HG02852 (cell line): ENCODE measurements at regions not wholly inside any gene's neighbourhood (a gene's known extent, or its start where the extent isn't known, plus 50 kb on each side); places are given as distances from the start of the nearest gene placed in this dataset.

ENCODE experiments used
- ATAC-seq: cut with Tn5 transposase; IDR thresholded peaks from one replicate; pipeline ENCODE4 v1.9.1; 2021; ENCODE audit warnings: mild to moderate bottlenecking, moderate library complexity; ENCODE audit not compliant: unreplicated experiment

- ATAC-seq: no peak
Observed at GRCh38 chr5:61949054-61949678, 356.8 kb upstream of the KIF2A start.

DNA sequence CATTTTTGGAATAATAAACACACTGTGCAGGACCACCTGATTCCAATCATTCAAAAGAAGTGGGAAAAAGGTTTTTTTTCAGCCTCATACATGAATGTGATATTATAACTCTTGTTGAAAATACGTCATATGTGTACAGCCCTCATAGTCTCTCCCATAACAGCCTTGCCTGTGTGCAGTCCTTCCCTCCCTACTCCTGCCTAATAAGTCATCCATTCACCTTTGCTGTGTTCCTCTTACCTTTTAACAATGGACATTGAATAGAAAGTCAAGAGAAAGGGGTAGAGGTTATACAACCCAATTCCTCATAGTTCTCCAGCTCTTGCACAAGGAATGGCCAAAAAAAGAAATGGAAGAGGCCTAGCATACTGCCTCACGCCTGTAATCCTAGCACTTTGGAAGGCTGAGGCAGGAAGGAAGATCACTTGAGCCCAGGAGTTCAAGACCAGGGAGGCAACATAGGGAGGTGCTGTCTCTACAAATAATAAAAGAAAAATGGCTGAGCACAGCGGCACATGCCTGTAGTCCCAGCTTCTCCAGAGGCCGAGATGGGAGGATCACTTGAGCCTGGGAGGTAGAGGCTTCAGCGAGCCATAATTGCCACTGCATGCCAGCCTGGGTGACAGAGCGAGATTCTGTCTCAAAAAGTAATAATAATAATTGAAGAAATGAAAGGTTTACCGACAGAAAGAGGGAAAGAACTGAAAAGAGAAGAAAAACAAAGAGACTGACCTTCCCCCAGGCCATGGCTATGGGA, 356.1 kb upstream of the KIF2A start:
- no peak for ATAC-seq

DNA sequence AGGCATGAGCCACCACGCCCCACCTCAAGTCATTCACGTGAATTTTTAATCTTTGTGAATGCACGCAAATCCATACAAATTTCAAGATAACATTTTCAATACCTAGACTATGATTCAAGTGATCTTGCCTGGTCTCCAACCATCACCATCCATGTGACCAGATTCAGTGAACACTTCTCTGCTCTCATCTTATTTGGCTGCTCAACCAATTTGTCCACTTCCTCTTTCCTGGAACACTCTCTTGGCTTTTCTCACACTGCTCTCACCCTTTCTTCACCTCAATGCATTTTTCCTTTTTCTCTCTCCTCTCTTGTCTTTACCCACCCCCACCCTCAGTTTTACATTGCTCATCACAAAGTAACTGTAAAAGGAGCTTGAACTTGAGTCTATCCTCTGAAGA, 354.7 kb upstream of the KIF2A start:
- no peak for ATAC-seq

DNA sequence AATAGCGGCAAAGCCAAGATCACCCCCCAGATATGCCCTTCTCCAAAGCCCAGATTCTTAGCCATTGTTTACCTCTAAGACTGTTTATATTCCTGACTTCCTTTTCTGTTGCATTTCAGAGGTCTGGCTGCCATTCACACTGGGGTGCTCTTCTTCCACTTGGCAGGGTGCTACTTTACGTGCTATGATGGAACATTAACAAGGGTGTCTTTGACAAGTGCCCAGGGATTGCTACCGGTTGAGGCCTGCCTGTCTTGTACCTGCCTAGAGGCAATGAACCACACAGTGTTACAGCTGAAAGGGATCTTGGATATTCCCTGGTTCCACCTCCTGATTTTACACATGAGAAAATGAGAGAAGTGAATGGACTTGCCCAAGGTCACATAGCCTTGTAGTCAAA, 352.1 kb upstream of the KIF2A start:
- ATAC-seq: no peak

DNA sequence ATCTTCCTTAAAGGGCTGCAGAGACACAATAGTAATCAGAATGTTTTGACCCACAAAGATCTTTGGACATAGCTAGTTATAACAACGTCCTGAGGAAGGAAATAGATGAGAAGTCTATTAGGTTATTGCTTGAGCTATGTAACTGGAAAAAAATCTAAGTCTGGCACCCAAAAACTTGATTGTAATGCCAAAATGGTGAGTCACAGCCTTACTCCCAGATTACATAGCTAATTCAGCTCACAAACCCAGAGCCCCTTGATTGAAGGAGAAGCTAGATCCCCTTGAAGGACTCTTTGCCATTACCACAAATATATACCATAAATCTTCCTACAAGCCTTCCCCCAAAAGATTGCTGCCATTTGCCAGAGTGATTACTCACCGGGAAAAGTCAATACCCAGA, 341.8 kb upstream of the KIF2A start:
- no peak for ATAC-seq

DNA sequence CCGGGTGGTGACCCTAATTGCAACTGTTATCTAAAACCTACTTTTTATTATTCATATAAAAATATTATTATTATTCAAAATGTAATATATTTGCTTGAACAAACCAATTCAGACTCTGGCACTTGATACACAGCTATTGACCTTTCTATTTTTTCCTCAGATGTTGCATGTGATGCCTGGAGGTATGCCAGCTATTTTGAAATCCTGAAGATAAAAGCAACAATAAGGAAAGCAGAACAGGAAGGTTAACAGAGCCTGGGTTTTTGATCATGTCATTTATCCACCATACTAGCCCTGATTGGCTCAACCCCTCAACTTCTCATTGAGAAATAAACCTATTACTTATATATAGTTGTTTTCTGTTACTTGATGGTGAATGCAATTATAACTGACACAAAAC, 340.9 kb upstream of the KIF2A start:
- ATAC-seq: no peak

DNA sequence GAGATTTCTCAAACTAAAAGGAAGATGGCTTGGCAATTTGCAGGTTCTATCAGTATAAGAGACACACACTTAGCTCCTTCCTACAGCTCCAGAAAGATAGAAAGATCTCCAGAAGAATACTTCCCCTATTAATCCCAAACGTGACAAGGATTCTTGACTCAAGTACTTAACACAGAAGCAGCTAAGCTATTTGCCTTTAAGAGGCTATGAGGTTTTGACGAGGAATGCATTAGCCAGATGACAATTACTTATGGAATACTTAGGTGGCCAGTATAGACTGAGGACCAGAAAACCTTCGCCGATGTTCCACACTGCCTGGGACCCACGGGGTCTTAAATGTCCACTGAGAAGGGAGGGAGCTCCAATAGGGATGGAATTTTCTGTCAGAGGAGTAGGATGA, 340.5 kb upstream of the KIF2A start:
- ATAC-seq: no peak

DNA sequence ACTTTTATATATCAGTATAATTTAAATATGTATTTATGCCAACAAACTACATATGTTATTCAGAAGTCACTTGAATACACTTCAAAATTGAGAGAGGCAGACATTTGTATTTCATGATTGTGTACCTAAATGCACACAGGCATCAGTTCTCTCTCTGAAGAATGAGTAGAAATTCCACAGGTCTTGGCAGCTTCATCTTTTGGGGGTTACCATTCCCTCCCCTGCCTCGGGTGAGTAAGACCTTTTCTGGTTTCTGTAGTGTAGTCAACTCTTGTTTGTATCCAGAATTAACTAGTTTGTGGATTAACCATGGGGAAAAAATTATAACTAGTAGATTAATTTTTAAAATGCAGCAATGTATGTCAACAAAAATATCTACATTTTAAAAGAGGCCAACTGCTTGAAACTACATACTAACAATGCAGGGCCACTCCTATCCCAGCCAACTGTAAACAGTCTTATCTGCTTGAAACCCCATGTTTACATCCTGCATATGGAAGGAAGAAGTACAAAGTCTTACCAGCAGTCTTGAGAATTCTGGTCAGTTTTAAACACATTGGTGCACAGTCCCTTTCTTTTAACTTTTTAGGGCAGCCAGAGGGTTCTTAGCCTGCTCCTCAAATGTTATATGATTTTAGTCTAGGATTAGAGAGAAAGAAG, 339.6 kb upstream of the KIF2A start:
- ATAC-seq: no peak

GRCh38 chr5:61966997-61967396, 339.0 kb upstream of the KIF2A start:
- no peak for ATAC-seq

GRCh38 chr5:61967681-61968080, 338.3 kb upstream of the KIF2A start:
- no peak for ATAC-seq

DNA sequence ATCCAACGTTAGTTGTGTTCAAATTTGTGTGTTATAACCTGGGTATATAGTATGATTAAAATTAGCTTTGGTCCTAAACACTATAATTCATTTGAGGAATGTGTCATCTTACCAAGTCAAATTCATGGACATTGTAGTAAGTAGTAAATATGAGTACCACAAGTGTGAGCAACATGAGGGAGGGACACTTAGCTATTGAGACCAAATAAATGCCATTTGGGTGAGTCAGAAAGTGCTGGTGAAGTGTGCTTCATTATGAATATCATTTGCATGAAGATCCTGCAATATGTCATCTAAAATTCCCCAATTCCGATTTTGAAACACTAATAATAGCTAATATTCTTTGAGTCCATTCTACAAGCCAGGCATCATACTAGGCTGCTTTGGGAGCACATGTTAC, 336.7 kb upstream of the KIF2A start:
- no peak for ATAC-seq

DNA sequence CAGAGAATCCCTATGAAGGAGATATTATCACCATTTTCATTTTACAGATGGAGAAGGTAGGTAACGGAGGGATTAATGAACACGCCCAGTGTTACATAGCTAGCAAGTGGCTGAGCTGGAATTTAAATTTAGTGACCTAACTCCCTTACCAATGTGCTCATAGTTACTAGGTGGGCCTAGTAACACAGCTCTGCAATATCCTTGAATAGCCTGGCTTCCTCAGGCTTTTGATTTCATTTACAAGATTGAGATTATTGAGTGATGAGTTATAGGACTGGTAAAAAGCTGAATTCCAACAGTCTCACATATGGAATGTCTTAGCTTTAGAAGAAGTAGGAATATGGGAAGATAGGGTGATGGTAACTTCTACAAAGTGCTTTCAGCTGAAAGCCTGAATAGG, 336.3 kb upstream of the KIF2A start:
- ATAC-seq: no peak

- no peak for ATAC-seq
Observed at GRCh38 chr5:61970218-61970617, 335.8 kb upstream of the KIF2A start.

- ATAC-seq: peak; percentile 82
Observed at GRCh38 chr5:61974680-61975079, 331.3 kb upstream of the KIF2A start.

GRCh38 chr5:61981886-61982285, 324.1 kb upstream of the KIF2A start:
- ATAC-seq: no peak

DNA sequence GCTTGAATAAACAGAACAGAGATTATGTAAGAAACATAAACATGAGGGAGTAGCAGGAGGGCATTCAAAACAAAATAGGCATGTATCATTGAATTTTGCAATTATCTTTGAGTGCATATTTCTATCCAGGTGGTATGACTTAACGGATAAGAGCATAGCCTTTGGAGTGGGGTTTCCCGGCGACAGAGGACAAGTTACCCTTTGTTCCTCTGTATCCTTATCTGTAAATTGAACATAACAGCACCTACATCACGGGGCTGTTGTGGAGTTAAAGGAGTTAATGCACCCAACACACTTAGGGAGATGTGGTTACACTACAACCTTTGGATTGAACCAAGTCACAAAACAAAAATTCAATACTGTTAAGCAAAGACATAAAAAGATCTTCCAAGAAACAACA, 314.6 kb upstream of the KIF2A start:
- ATAC-seq: no peak

- ATAC-seq: no peak
Observed at GRCh38 chr5:61991866-61992265, 314.1 kb upstream of the KIF2A start.

GRCh38 chr5:61993295-61993927, 312.6 kb upstream of the KIF2A start:
- no peak for ATAC-seq

- ATAC-seq: no peak
Observed at GRCh38 chr5:61994171-61994570, 311.8 kb upstream of the KIF2A start.

- no peak for ATAC-seq
Observed at GRCh38 chr5:61995486-61995885, 310.5 kb upstream of the KIF2A start.

DNA sequence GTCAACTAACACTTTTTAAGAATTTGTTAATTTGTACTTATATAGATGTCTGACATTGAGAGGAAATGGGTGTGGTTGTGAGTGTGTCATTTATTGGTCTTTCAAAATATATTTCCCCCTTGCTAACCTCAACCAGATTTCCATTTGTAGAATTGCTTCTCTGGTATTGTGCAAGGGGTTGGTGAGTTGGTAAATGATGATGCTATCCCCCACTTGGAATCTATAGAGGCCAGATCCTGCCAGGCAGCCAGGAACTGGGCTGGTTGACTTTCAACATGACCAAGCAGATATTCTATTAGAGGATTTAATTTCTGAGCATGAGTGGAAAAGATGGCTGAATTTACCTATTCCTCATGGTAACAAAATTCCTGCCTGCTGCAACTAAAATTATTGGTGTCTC, 306.6 kb upstream of the KIF2A start:
- ATAC-seq: no peak

DNA sequence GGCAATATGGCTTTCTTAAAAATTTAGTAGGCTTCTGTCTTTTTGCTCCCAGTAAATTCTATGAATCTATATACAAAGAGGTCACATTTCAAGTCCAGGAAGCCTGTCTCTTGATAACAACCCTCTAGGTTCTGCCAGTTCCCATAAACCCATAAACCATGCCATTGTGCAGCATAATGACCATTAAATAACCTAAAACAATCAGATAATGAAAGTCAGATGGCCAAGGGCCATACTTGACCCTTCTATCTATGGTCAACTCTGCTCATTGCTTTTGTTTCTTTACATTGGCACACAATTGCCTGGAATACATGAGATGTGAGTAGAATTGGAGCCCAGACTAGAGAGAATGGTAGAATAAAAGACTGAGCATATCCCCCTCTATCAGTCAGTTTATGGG, 305.4 kb upstream of the KIF2A start:
- no peak for ATAC-seq
